GM23338 (cell line): ENCODE measurements at regions not wholly inside any gene's neighbourhood (a gene's known extent, or its start where the extent isn't known, plus 50 kb on each side); places are given as distances from the start of the nearest gene placed in this dataset.

ENCODE experiments used
- ATAC-seq: fragments of 200-7000 bp; cut with Tn5 transposase; 3 replicates; pipeline ENCODE4 v1.9.1; 2020
- DNase-seq: peaks from one replicate; pipeline ENCODE4 v3.0.0-alpha.2; 2015; ENCODE audit warnings: low spot score
- H2AFZ ChIP-seq: fragments of 200-600 bp; sonication (generic); 2 replicates; pipeline ENCODE4 v1.8.0; 2016; ENCODE audit warnings: antibody characterized with exemption, mild to moderate bottlenecking, moderate library complexity
- H3F3A ChIP-seq: fragments of 200-600 bp; sonication (generic); replicated peaks from 2 replicates; pipeline ENCODE4 v1.8.0; 2017; ENCODE audit warnings: antibody characterized with exemption, mixed run types, low read depth
- H3K27ac ChIP-seq: fragments of 200-600 bp; sonication (generic); 2 replicates; pipeline ENCODE4 v1.6.1; 2016; ENCODE audit warnings: low read depth
- H3K27me3 ChIP-seq: fragments of 200-600 bp; sonication (generic); 2 replicates; pipeline ENCODE4 v1.8.0; 2016; ENCODE audit warnings: mild to moderate bottlenecking, mixed run types, moderate library complexity; ENCODE audit not compliant: insufficient read depth
- H3K36me3 ChIP-seq: fragments of 200-600 bp; sonication (generic); 2 replicates; pipeline ENCODE4 v1.8.0; 2016; ENCODE audit warnings: mild to moderate bottlenecking; ENCODE audit not compliant: insufficient read depth
- H3K4me1 ChIP-seq: fragments of 200-600 bp; sonication (generic); 2 replicates; pipeline ENCODE4 v1.8.0; 2016; ENCODE audit warnings: mild to moderate bottlenecking, moderate library complexity; ENCODE audit not compliant: insufficient read depth
- H3K4me2 ChIP-seq: fragments of 200-600 bp; sonication (generic); 2 replicates; pipeline ENCODE4 v1.7.1; 2017; ENCODE audit warnings: mixed run types
- H3K4me3 ChIP-seq: fragments of 200-600 bp; sonication (generic); 2 replicates; pipeline ENCODE4 v1.6.1; 2016; ENCODE audit warnings: mixed run types
- H3K79me2 ChIP-seq: fragments of 200-600 bp; sonication (generic); replicated peaks from 2 replicates; pipeline ENCODE4 v1.8.0; 2017; ENCODE audit warnings: mild to moderate bottlenecking; ENCODE audit not compliant: insufficient read depth
- H3K9me2 ChIP-seq: fragments of 200-600 bp; sonication (generic); 2 replicates; pipeline ENCODE4 v1.8.0; 2017; ENCODE audit not compliant: insufficient read depth
- H4K20me1 ChIP-seq: fragments of 200-600 bp; sonication (generic); replicated peaks from 2 replicates; pipeline ENCODE4 v1.8.0; 2017; ENCODE audit warnings: mild to moderate bottlenecking; ENCODE audit not compliant: insufficient read depth
- H3K27ac Mint-ChIP-seq: 2 replicates; pipeline ENCODE4 v1.8.0; 2020; ENCODE audit warnings: inconsistent platforms, mild to moderate bottlenecking, moderate library complexity, mixed read lengths
- H3K27me3 Mint-ChIP-seq: 3 replicates; pipeline ENCODE4 v1.8.0; 2022; ENCODE audit warnings: low read depth, mild to moderate bottlenecking, moderate library complexity, mixed read lengths, inconsistent platforms; ENCODE audit not compliant: insufficient read depth, poor library complexity
- H3K36me3 Mint-ChIP-seq: 3 replicates; pipeline ENCODE4 v1.8.0; 2021; ENCODE audit warnings: low read depth, mild to moderate bottlenecking, inconsistent platforms, moderate library complexity, mixed read lengths
- H3K4me1 Mint-ChIP-seq: 3 replicates; pipeline ENCODE4 v1.8.0; 2020; ENCODE audit warnings: mild to moderate bottlenecking, inconsistent platforms, mixed read lengths
- H3K4me3 Mint-ChIP-seq: 3 replicates; pipeline ENCODE4 v1.8.0; 2021; ENCODE audit warnings: moderate library complexity, mild to moderate bottlenecking, inconsistent platforms, mixed read lengths
- H3K9me3 Mint-ChIP-seq: 3 replicates; pipeline ENCODE4 v1.8.0; 2020; ENCODE audit warnings: moderate library complexity, mild to moderate bottlenecking, inconsistent platforms, mixed read lengths
- EZH2phosphoT487 ChIP-seq: fragments of 200-600 bp; sonication (generic); IDR thresholded peaks from one replicate; pipeline ENCODE4 v1.8.1; 2018; ENCODE audit warnings: antibody characterized with exemption; ENCODE audit not compliant: unreplicated experiment
- JUNB ChIP-seq: IDR thresholded peaks from one replicate; pipeline ENCODE4 v1.6.1; 2016; ENCODE audit warnings: antibody characterized with exemption; ENCODE audit not compliant: unreplicated experiment
- STAT1 ChIP-seq: IDR thresholded peaks from one replicate; pipeline ENCODE4 v1.6.1; 2016; ENCODE audit warnings: antibody characterized with exemption; ENCODE audit not compliant: unreplicated experiment
- TF ChIP-seq, protein P1 (sequence below): fragments of 250-450 bp; sonication (Bioruptor Pico); IDR thresholded peaks from 2 replicates; pipeline ENCODE4 v1.5.0; 2020; ENCODE audit warnings: mild to moderate bottlenecking, moderate library complexity
- TF ChIP-seq, protein P2 (sequence below): IDR thresholded peaks from 2 replicates; pipeline ENCODE4 v1.6.1; 2016; ENCODE audit warnings: antibody characterized with exemption

DNA sequence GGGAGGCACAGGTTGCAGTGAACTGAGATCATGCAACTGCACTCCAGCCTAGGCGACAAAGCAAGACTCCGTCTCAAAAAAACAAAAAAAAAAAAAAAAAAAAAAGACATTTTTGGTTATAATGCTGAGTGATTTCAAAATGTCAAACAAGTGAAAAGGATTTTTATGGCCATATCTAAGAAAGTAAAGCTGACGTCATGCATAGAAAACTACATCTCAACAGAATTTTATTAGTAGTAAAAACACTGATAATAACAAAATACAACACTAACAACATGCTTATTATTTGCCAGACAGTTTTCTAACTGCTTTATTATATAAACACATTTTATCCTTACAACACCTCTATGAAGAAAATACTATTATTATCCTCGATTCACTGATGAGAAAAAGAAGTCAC, 833.0 kb upstream of the WWC1 start (continued):
- TF ChIP-seq, protein P1, sequence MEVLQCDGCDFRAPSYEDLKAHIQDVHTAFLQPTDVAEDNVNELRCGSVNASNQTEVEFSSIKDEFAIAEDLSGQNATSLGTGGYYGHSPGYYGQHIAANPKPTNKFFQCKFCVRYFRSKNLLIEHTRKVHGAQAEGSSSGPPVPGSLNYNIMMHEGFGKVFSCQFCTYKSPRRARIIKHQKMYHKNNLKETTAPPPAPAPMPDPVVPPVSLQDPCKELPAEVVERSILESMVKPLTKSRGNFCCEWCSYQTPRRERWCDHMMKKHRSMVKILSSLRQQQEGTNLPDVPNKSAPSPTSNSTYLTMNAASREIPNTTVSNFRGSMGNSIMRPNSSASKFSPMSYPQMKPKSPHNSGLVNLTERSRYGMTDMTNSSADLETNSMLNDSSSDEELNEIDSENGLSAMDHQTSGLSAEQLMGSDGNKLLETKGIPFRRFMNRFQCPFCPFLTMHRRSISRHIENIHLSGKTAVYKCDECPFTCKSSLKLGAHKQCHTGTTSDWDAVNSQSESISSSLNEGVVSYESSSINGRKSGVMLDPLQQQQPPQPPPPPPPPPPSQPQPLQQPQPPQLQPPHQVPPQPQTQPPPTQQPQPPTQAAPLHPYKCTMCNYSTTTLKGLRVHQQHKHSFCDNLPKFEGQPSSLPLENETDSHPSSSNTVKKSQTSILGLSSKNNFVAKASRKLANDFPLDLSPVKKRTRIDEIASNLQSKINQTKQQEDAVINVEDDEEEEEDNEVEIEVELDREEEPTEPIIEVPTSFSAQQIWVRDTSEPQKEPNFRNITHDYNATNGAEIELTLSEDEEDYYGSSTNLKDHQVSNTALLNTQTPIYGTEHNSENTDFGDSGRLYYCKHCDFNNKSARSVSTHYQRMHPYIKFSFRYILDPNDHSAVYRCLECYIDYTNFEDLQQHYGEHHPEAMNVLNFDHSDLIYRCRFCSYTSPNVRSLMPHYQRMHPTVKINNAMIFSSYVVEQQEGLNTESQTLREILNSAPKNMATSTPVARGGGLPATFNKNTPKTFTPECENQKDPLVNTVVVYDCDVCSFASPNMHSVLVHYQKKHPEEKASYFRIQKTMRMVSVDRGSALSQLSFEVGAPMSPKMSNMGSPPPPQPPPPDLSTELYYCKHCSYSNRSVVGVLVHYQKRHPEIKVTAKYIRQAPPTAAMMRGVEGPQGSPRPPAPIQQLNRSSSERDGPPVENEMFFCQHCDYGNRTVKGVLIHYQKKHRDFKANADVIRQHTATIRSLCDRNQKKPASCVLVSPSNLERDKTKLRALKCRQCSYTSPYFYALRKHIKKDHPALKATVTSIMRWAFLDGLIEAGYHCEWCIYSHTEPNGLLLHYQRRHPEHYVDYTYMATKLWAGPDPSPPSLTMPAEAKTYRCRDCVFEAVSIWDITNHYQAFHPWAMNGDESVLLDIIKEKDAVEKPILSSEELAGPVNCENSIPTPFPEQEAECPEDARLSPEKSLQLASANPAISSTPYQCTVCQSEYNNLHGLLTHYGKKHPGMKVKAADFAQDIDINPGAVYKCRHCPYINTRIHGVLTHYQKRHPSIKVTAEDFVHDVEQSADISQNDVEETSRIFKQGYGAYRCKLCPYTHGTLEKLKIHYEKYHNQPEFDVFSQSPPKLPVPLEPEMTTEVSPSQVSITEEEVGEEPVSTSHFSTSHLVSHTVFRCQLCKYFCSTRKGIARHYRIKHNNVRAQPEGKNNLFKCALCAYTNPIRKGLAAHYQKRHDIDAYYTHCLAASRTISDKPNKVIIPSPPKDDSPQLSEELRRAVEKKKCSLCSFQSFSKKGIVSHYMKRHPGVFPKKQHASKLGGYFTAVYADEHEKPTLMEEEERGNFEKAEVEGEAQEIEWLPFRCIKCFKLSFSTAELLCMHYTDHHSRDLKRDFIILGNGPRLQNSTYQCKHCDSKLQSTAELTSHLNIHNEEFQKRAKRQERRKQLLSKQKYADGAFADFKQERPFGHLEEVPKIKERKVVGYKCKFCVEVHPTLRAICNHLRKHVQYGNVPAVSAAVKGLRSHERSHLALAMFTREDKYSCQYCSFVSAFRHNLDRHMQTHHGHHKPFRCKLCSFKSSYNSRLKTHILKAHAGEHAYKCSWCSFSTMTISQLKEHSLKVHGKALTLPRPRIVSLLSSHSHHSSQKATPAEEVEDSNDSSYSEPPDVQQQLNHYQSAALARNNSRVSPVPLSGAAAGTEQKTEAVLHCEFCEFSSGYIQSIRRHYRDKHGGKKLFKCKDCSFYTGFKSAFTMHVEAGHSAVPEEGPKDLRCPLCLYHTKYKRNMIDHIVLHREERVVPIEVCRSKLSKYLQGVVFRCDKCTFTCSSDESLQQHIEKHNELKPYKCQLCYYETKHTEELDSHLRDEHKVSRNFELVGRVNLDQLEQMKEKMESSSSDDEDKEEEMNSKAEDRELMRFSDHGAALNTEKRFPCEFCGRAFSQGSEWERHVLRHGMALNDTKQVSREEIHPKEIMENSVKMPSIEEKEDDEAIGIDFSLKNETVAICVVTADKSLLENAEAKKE (CRISPR knock-in tag), result no peak
- TF ChIP-seq, protein P2, sequence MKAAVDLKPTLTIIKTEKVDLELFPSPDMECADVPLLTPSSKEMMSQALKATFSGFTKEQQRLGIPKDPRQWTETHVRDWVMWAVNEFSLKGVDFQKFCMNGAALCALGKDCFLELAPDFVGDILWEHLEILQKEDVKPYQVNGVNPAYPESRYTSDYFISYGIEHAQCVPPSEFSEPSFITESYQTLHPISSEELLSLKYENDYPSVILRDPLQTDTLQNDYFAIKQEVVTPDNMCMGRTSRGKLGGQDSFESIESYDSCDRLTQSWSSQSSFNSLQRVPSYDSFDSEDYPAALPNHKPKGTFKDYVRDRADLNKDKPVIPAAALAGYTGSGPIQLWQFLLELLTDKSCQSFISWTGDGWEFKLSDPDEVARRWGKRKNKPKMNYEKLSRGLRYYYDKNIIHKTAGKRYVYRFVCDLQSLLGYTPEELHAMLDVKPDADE, result no peak
- no peak for TF ChIP-seq JUNB
- no peak for TF ChIP-seq STAT1

DNA sequence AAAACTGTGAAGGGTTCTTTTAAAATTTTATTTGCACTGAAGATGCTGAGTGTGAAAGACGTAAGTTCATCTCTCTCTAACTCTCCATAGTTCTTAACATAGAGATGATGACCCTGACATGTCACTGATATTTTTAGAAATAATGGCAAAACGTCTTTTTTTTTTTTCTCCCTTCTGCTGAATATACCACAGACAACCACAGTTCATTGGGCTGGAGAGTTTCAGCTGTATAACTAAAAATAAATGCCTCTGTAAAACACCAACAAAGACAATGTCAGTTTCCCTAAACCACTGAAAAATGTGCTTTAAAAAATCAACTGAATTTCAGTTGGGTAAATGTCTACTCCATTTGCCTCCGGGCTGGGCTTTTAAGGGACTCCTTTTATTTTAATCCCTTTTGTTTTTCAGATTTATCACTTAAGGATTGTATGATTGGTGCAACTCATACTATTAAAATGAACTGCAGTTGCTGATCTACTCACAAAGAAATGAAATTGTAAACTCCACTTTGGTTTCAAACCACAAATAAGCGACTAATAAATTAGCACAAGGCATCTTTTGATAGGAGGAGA, 830.9 kb upstream of the WWC1 start:
- H3K36me3 ChIP-seq, result no peaks in the 10 kb centered on the region
- no peaks in the 10 kb centered on the region for H3K27me3 ChIP-seq
- H3K4me3 Mint-ChIP-seq, result no peak overlapping the region
- no peaks in the 10 kb centered on the region for H4K20me1 ChIP-seq
- H3F3A ChIP-seq, result no peaks in the 10 kb centered on the region
- H3K4me3 ChIP-seq, result no peak overlapping the region
- H2AFZ ChIP-seq, result no peak overlapping the region
- peaks cover 7% of the 10 kb centered on the region; the same call in 2 of the 3 replicates for H3K9me3 Mint-ChIP-seq
- H3K79me2 ChIP-seq, result no peaks in the 10 kb centered on the region
- no peaks in the 10 kb centered on the region; the same call in 2 of the 3 replicates for H3K36me3 Mint-ChIP-seq
- ATAC-seq (no peak), DNase-seq (no peak)
- H3K27ac Mint-ChIP-seq, result no peak overlapping the region; the same call in 1 of the 2 replicates
- peaks cover 5% of the 10 kb centered on the region; the same call in 1 of the 2 replicates for H3K4me1 ChIP-seq
- H3K4me1 Mint-ChIP-seq, result no peaks in the 10 kb centered on the region; the same call in 2 of the 3 replicates
- H3K9me2 ChIP-seq, result no peaks in the 10 kb centered on the region; the same call in 1 of the 2 replicates
- H3K27ac ChIP-seq, result no peak overlapping the region
- no peak overlapping the region for H3K4me2 ChIP-seq
- H3K27me3 Mint-ChIP-seq, result no peaks in the 10 kb centered on the region
- TF ChIP-seq, protein P1 (CRISPR knock-in tag), result no peak
- TF ChIP-seq EZH2phosphoT487 (no peak), JUNB (no peak)
- TF ChIP-seq, protein P2, result no peak
